Fibroblast of lung (primary cell): ENCODE measurements at regions not wholly inside any gene's neighbourhood (a gene's known extent, or its start where the extent isn't known, plus 50 kb on each side); places are given as distances from the start of the nearest gene placed in this dataset.

Experiments used
- DNase-seq, 2 donors: peaks; one replicate each; pipeline versions ENCODE4 v3.0.0 to v3.0.0-alpha.2; 2010; ENCODE audit warnings: low read depth in 2 of 2
- H2AFZ ChIP-seq: 2 replicates; pipeline ENCODE4 v1.5.1; 2012; ENCODE audit warnings: low read length, control low read depth, inconsistent platforms
- H3K27ac ChIP-seq: 2 replicates; pipeline ENCODE4 v1.5.1; 2011; ENCODE audit warnings: low read length, control low read depth; ENCODE audit not compliant: insufficient read depth
- H3K27me3 ChIP-seq: 2 replicates; pipeline ENCODE4 v1.5.1; 2011; ENCODE audit warnings: mild to moderate bottlenecking, low read length; ENCODE audit not compliant: control insufficient read depth, insufficient read depth
- H3K36me3 ChIP-seq: 2 replicates; pipeline ENCODE4 v1.5.1; 2011; ENCODE audit warnings: low read length; ENCODE audit not compliant: control insufficient read depth, insufficient read depth
- H3K4me1 ChIP-seq: 2 replicates; pipeline ENCODE4 v1.5.1; 2011; ENCODE audit warnings: low read length; ENCODE audit not compliant: control insufficient read depth, insufficient read depth; ENCODE audit errors: extremely low read depth
- H3K4me2 ChIP-seq: 2 replicates; pipeline ENCODE4 v1.5.1; 2011; ENCODE audit warnings: low read length, control low read depth; ENCODE audit not compliant: insufficient read depth; ENCODE audit errors: extremely low read depth
- H3K4me3 ChIP-seq, 4 experiments: fragments of 200-600 bp in 1 of 4; sonication (generic) in 1 of 4; replicated peaks in 1 of 4; 2 replicates each; pipeline ENCODE4 v1.5.1; 2011 to 2016; ENCODE audit warnings: low read length in 4 of 4, low read depth in 3 of 4, mild to moderate bottlenecking in 3 of 4, control low read depth in 2 of 4, inconsistent platforms in 1 of 4, mixed read lengths in 1 of 4; ENCODE audit not compliant: insufficient read depth in 1 of 4; ENCODE audit errors: control extremely low read depth in 1 of 4
- H3K79me2 ChIP-seq: 2 replicates; pipeline ENCODE4 v1.5.1; 2012; ENCODE audit warnings: mild to moderate bottlenecking, low read length, inconsistent platforms; ENCODE audit not compliant: control insufficient read depth, insufficient read depth
- H3K9ac ChIP-seq: 2 replicates; pipeline ENCODE4 v1.5.1; 2011; ENCODE audit warnings: mild to moderate bottlenecking, low read length, control low read depth; ENCODE audit not compliant: insufficient read depth
- H3K9me3 ChIP-seq: 2 replicates; pipeline ENCODE4 v1.5.1; 2012; ENCODE audit warnings: low read depth, low read length; ENCODE audit not compliant: control insufficient read depth, insufficient read depth
- H4K20me1 ChIP-seq: 2 replicates; pipeline ENCODE4 v1.5.1; 2011; ENCODE audit warnings: low read length; ENCODE audit not compliant: control insufficient read depth, insufficient read depth; ENCODE audit errors: extremely low read depth
- EZH2 ChIP-seq: IDR thresholded peaks from 2 replicates; pipeline ENCODE4 v1.5.1; 2012; ENCODE audit warnings: low read length, control low read depth, mild to moderate bottlenecking; ENCODE audit errors: missing control alignments
- TF ChIP-seq, protein P1 (sequence below), 2 donors: IDR thresholded peaks in 1 of 2; conservative IDR thresholded peaks in 1 of 2; 1 replicate in 1 of 2; 2 replicates in 1 of 2; pipeline ENCODE4 v1.5.1; 2011 to 2012; ENCODE audit warnings: low read length in 2 of 2, control low read depth in 1 of 2, inconsistent platforms in 1 of 2, low read depth in 1 of 2, mild to moderate bottlenecking in 1 of 2

DNA sequence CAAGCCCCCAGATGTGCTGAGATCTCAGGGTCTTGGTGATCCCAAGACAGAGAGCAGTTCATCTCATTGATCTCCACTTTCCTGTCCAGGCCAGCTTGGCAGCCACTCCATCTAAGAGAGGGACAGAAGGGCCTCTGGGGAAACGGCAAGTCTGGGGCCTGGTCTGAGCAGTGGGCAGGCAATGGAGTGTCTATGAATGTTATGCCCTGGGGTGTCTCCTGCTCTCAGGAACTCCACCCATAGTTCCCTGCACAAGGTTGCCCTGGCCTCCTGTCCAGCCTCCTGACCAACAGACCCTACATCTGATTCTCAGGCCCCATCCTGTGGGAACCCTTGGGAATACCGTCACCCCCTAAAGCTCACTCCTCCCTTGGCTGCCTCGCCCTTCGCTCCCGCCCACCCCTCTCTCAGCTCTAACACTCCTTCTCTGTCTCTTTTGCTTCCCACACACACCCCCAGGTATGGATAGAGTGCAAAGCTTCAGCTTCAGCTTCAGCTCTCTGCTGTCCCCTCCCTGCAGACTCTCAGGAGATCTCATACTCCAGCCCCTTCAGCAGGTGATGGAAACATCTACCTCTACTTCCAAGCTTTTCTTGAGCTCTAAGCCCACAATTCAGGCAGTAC is 83.0 kb downstream of the HIF1AN start:
- no peaks in the 10 kb centered on the region for H3K36me3 ChIP-seq
- peaks cover 22% of the 10 kb centered on the region for H3K27me3 ChIP-seq
- H3K27ac ChIP-seq = no peak overlapping the region
- H4K20me1 ChIP-seq = no peaks in the 10 kb centered on the region
- no peak overlapping the region for H3K4me2 ChIP-seq
- no peak overlapping the region for H2AFZ ChIP-seq
- H3K79me2 ChIP-seq = no peaks in the 10 kb centered on the region
- DNase-seq = no peak
- H3K9ac ChIP-seq = no peak overlapping the region
- H3K9me3 ChIP-seq = no peaks in the 10 kb centered on the region
- no peak for TF ChIP-seq EZH2
- TF ChIP-seq, protein P1, sequence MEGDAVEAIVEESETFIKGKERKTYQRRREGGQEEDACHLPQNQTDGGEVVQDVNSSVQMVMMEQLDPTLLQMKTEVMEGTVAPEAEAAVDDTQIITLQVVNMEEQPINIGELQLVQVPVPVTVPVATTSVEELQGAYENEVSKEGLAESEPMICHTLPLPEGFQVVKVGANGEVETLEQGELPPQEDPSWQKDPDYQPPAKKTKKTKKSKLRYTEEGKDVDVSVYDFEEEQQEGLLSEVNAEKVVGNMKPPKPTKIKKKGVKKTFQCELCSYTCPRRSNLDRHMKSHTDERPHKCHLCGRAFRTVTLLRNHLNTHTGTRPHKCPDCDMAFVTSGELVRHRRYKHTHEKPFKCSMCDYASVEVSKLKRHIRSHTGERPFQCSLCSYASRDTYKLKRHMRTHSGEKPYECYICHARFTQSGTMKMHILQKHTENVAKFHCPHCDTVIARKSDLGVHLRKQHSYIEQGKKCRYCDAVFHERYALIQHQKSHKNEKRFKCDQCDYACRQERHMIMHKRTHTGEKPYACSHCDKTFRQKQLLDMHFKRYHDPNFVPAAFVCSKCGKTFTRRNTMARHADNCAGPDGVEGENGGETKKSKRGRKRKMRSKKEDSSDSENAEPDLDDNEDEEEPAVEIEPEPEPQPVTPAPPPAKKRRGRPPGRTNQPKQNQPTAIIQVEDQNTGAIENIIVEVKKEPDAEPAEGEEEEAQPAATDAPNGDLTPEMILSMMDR (conservative IDR thresholded peaks at IDR 0.05 in 1 of 2, IDR thresholded peaks at IDR 0.05 in 1 of 2; ENCODE audit: low read depth in 1 of 2, low read length in 2 of 2) = no peak
- H3K4me1 ChIP-seq = no peaks in the 10 kb centered on the region
- H3K4me3 ChIP-seq = no peak overlapping the region

DNA sequence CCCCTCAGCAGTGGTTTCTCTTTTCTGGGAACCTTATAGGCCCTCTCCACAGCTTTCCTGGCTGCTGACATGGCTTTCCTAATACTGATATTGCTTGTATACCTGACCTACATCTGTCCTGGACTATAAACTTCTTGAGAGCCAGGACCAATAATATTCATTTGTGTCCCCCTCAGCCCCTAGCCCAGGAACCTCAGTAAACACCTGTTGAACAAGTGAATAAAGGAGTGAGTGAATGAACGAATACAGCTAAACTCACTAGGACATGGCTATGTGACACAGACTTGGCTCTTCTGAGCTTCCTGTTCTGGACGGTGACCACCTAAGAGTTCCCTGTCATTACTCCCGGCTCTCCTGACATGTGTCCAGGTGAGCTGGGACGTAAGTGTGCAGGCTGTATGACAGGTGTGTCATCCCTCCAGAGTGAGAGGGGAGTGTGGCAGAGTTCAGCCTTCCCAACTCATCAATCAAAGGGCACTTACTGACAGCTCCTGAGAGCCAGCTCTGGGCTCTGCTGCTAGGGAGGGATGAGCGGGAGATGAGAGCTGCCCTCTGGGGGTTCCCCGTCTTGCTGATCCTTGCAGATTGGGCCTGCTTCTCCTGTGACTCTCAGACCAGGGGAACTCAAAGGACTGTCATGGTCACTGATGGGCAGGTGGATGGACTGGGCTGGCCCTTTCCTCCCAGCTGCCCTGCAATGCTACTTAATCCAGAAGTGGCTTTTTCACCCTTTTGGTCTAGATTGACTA is 84.5 kb downstream of the HIF1AN start:
- H3K79me2 ChIP-seq = no peaks in the 10 kb centered on the region
- no peak for TF ChIP-seq EZH2
- TF ChIP-seq, protein P1 (conservative IDR thresholded peaks at IDR 0.05 in 1 of 2, IDR thresholded peaks at IDR 0.05 in 1 of 2; ENCODE audit: low read depth in 1 of 2, low read length in 2 of 2) = no peak
- no peak overlapping the region for H3K9ac ChIP-seq
- no peak overlapping the region for H2AFZ ChIP-seq
- H3K4me2 ChIP-seq = no peak overlapping the region
- H3K36me3 ChIP-seq = no peaks in the 10 kb centered on the region
- H3K9me3 ChIP-seq = no peaks in the 10 kb centered on the region
- no peak for DNase-seq
- no peak overlapping the region for H3K27ac ChIP-seq
- H3K4me1 ChIP-seq = no peaks in the 10 kb centered on the region
- no peak overlapping the region for H3K4me3 ChIP-seq
- no peaks in the 10 kb centered on the region for H4K20me1 ChIP-seq
- peaks cover 22% of the 10 kb centered on the region for H3K27me3 ChIP-seq

DNA sequence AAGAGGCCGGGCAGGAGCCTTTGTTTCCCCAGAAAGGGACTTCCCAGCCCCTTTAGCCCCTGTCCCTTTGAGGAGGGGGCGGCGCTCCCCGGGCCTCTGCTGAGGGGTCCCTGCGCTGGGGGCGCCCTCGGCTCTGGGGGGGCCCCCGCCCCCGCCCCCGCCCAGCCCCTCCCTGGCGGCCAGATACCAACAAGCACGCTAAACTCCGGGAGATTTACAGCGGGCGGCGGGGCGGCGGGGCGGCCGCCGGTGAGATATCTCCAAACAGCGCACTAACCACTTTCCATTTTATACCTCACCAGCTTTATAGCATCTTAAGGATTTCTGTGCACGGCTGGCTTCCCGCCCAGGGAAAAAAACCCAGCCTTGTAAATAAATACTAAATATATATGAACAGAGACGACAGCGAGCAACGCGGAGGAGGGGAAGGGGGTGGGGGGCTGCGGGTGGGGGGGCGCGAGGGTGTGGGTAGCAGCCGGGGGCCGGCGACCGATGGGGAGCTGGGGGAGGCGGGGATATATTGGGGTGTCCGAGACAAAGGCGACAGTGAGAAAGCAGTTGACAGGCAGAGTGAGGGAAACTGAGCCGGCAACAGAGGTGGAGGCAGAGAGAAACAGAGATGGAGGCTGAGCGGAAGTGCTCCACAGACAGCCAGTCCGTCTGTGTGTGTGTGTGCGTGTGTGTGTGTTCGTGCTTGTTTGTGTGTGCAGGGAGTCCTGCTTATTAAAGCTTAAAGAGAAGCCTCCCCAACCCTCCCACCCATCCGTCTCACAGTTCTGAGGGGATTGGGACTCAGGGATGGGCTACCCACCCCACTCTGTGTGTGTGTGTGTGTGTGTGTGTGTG is 85.8 kb downstream of the HIF1AN start:
- Histone ChIP-seq H3K27ac (no peak overlapping the region), H3K4me2 (no peak overlapping the region), H3K36me3 (no peaks in the 10 kb centered on the region), H3K27me3 (peaks cover 27% of the 10 kb centered on the region), H3K9me3 (no peaks in the 10 kb centered on the region), H3K9ac (no peak overlapping the region), H2AFZ (no peak overlapping the region), H3K4me1 (no peaks in the 10 kb centered on the region), H4K20me1 (no peaks in the 10 kb centered on the region), H3K4me3 (no peak overlapping the region), H3K79me2 (no peaks in the 10 kb centered on the region)
- no peak for TF ChIP-seq EZH2
- TF ChIP-seq, protein P1 (conservative IDR thresholded peaks at IDR 0.05 in 1 of 2, IDR thresholded peaks at IDR 0.05 in 1 of 2; ENCODE audit: low read depth in 1 of 2, low read length in 2 of 2) = no peak
- peak; percentile 2 to 13 for DNase-seq
